ENCODE measurements at regions not wholly inside any gene's neighbourhood (a gene's known extent, or its start where the extent isn't known, plus 50 kb on each side); places are given as distances from the start of the nearest gene placed in this dataset.
"Not testable (repeated sequence)": the region's sequence is repeated elsewhere in the genome, so short reads cannot be mapped to it uniquely, and the experiment has no call there.

GRCh38 chr16:79966226-79966625, 365.7 kb upstream of the MAF start:
- no peak for DNase-seq

- no peak for DNase-seq
These were observed 365.2 kb upstream of the MAF start for GRCh38 chr16:79965718-79966117.

GRCh38 chr16:79964104-79964503, 363.6 kb upstream of the MAF start:
- DNase-seq: no peak

- DNase-seq: no peak
These were observed 362.4 kb upstream of the MAF start for GRCh38 chr16:79962962-79963361.

- no peak for DNase-seq
These were observed 358.7 kb upstream of the MAF start for GRCh38 chr16:79959226-79959625.

- DNase-seq: no peak
These were observed 354.6 kb upstream of the MAF start for GRCh38 chr16:79954921-79955705.

- no peak for DNase-seq
These were observed 350.6 kb upstream of the MAF start for GRCh38 chr16:79950932-79951719.

- DNase-seq: no peak
These were observed 348.9 kb upstream of the MAF start for GRCh38 chr16:79949417-79949816.

- no peak for DNase-seq
These were observed 347.2 kb upstream of the MAF start for GRCh38 chr16:79947771-79948170.

GRCh38 chr16:79946252-79946651, 345.7 kb upstream of the MAF start:
- DNase-seq: no peak

GRCh38 chr16:79943736-79944135, 343.2 kb upstream of the MAF start:
- DNase-seq: no peak

- DNase-seq: no peak
These were observed 338.0 kb upstream of the MAF start for GRCh38 chr16:79938575-79938974.

- DNase-seq: not testable (repeated sequence)
These were observed 337.1 kb upstream of the MAF start for GRCh38 chr16:79937671-79938070.

- DNase-seq: no peak
These were observed 333.1 kb upstream of the MAF start for GRCh38 chr16:79933603-79934002.

GRCh38 chr16:79932572-79932971, 332.0 kb upstream of the MAF start:
- DNase-seq: no peak

- no peak for DNase-seq
These were observed 331.2 kb upstream of the MAF start for GRCh38 chr16:79931721-79932120.

- no peak for DNase-seq
These were observed 328.9 kb upstream of the MAF start for GRCh38 chr16:79929260-79929965.

- no peak for DNase-seq
These were observed 327.8 kb upstream of the MAF start for GRCh38 chr16:79928142-79928873.

GRCh38 chr16:79926451-79927205, 326.1 kb upstream of the MAF start:
- DNase-seq: no peak

GRCh38 chr16:79923431-79923830, 322.9 kb upstream of the MAF start:
- DNase-seq: no peak

- no peak for DNase-seq
These were observed 320.1 kb upstream of the MAF start for GRCh38 chr16:79920685-79921084.

GRCh38 chr16:79918916-79919315, 318.4 kb upstream of the MAF start:
- DNase-seq: no peak

Measured in activated CD4-positive, alpha-beta T cell treated with anti-CD3 and anti-CD28 coated beads, Interleukin-10, Interleukin-2, amounts not matched to agents 100 ng/mL and 50 ng/mL, durations not matched to agents 16 hours and 8 hours (primary cell).